GM03348 (cell line): ENCODE measurements at regions not wholly inside any gene's neighbourhood (a gene's known extent, or its start where the extent isn't known, plus 50 kb on each side); places are given as distances from the start of the nearest gene placed in this dataset.
"Not testable (repeated sequence)": the region's sequence is repeated elsewhere in the genome, so short reads cannot be mapped to it uniquely, and the experiment has no call there.

ENCODE experiments used
- DNase-seq: peaks from one replicate; pipeline ENCODE4 v3.0.0; 2012; ENCODE audit warnings: low spot score

DNA sequence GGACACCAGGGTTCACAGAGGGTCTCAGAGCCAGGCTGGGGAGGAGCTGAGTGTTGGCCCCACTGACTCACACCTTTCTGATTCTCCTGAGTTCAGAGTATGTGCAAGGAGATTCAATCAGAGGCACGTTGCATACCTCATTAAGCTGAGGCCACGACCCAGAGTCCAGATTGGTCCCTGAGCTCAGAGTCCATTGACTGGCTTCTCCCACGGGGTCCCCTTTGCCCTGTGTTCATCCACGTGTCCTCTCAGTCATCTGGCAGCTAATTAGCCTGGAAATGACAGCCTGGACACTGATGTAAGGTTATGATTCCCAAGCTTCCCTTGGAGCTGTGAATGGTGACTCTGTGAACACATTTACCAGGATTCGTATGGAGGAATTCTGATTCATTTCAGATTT is 267.2 kb downstream of the SH3BP4 start:
- no peak for DNase-seq

DNA sequence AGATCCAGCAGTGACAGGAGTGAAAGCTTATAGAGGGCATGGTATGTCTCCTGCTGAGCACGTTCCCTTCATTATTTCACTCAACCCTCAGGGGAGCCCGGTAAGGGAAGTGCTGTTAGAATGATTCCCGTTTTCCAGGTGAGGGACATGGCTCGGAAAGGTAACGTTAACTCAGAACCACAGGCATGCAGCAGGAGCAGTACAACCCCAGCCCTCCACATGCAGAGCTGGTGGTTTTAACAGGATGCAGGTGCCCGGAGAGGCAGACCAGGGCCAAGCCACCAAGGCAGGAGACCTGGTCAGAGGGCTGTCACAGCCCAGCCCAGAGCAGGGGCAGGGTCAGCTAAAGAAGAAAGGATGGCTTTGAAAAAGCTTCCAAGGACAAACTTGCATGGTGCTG is 268.5 kb downstream of the SH3BP4 start:
- no peak for DNase-seq

DNA sequence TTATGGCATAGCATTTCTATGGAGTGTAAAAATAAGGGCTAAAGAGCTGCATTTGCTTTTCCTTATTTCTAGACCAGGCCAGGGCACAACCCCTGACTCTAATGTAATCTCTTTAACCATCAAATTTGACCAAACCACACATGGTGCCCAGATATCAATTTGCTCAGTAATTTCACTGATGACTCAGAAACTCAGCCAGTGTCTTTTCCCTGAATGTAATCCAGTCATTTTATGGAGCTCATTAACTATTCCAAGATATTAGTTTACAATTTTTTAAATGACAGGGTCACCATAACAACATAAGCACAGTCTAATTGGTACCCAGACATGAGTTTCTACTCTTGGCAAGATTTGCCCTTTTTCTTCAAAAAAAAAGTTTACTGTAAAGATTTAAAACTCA is 270.8 kb upstream of the AGAP1 start:
- no peak for DNase-seq

DNA sequence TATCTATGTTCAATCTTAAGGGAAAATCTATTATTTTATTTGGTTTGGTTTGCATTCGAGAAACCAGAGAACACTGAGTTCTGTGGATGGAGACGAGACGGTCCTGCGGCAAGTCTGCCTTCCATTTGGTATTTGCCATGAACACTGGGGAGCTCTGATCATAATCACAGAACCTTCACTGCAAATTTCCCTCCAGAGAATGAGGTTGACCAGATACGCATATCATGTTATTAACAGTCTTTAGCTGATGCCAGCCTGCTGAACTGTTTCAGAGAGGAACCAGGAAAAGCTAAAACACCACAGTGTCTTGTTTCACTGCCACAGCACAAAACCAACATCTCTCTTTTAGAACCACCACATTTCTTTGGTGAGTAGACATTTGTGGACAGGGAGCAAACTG is 269.4 kb upstream of the AGAP1 start:
- DNase-seq: no peak

DNA sequence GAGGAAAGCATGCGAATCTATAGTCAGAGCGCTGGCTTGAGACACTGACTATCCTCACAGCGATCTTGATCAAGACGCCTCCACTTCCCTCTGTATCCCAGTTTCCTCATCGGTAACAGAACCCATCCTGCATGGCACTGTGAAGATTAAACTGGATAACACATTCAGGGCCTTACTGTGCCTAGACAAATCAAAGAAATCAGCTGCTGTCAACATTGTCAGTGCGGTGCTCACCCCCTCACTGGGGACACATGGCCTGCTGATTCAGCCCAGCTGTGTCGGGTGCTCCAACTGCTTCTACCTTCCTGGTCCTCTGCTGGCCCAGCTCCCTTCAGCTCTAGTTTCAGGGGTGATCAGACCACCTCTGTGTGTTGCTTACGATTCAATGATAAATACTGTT is 268.6 kb upstream of the AGAP1 start:
- no peak for DNase-seq

DNA sequence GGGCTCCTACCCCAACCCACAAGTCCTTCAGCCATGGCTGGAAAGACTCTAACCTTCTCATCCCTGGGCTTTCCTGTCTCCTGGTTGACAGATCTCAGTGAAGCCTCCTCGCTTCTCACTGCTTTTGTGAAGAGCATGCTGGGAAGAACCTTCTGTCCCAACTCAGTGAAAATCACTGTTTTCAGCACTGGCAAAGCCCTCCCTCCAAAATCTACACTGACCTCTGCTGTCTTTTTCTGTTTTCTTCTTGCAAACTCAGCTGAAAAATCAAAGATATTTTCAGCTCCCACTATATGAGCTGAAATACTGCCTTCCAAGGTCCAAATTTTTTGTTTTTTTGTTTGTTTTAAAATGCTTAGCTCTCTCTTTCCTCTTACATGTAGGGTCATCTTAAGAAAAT is 266.3 kb upstream of the AGAP1 start:
- no peak for DNase-seq

DNA sequence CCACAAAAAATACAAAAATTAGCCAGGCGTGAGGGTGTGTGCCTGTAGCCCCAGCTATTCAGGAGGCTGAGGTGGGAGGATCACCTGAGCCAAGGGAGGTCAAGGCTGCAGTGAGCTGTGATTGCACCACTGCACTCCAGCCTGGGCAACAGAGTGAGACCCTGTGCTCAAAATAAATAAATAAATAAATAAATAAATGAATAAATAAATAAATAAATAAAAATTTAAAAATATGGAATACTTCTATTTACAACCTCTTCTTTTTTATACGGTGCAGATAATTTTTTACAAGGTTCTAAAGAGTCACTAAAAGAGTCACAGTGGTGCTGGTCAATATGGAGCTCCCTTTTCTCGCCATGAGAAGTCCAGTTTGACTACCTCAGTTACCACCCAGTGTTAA is 265.4 kb upstream of the AGAP1 start:
- not testable (repeated sequence) for DNase-seq

DNA sequence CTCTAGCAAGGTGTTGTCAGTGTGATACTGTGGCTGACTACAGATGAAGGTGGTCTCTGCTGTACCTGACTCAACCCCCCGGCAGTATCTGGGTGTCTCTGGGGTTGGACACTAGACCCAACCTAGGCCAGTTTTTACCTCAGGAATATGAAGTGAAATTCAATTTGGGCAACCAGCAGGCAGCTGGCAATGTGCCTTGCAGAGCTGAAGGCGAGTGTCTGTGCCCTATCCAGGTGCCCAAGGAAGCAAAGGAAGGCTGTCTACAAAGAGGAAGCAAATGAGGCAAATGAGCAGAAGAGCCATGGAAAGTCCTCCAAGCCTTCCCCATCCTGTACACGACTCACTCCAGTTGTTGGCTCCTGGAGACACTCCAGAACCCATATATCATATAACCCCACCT is 264.6 kb upstream of the AGAP1 start:
- DNase-seq: no peak

DNA sequence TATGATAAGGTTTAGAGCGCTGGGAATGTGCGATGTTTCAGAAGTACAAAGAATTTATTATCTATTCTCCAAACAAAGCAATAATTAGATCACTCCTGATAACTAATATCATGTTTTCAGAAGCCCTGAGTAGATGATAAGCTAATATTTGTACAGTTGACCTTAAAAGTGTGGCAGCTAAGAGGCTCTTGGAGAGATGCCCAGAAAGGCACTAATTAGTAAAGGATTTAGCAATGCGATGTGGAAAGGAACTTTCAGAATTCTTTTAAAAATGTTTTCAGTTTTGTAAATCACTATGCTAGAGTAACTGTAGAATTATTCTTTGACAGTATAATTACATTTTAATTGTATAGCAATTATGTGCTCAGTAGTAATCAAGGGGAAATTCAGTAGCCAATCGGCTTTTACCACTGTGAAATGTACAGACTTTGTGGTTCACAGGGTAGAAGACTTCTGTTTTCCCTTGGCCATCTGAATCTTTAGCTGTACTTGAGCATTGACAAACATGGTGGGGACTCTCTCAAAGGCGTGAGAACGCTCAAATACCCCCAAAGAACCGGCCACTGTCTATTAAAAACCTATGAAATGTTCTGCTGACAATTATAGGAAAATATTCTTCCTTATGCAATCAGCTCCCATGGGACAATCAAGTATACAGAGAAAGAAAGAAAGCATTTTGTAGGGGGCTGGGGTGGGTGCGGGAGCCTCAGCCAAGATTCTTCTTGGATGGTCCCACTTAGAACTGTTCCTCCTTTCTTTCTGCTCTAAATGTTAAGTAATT is 262.8 kb upstream of the AGAP1 start:
- DNase-seq: peak; percentile 34

DNA sequence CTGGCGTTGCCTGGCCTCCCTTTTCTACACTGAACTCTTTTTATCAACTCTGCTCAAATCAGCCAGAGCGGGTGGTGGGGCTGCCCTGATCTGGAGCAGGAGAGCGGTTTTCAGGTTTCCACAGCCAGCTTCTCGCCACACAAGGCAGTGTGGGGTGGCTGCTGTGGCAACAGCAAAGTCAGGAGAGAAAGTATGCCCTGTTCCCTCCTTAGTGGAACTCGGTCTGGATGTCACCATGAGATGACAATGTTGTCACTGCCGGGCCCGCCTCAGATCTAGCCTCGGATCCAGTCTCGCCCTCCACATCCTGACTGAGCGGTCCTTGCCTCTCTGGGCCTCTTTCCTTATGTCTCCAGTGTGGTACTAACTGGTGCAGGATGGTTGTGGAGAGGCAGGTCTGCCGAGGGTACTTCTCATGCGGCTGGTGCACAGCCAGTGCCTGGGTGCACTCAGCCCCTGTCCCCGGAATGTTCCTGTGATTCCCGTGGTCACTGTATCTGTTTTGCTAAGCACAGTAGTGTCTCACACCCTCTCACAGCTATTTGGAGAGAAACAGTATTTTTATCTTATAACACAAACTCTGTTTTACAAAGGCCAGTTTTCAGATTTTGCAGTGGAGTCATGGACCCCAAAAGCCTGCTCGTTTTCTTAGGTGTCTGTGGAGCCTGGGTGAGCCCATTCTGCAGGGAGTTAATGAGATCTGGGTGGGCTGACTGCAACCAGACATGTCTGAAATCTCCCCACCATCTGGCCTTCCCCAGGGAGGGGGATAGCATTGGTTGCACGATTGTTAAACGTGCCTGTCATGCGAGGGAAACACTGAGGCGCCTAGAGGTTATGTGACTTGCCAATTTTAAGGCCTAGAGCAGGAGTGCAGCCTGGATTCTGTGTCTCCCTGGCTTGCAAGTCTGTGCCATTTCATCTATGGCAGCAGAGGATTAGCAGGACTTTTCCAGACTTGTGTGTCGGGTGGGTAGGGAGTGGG is 261.1 kb upstream of the AGAP1 start:
- no peak for DNase-seq

DNA sequence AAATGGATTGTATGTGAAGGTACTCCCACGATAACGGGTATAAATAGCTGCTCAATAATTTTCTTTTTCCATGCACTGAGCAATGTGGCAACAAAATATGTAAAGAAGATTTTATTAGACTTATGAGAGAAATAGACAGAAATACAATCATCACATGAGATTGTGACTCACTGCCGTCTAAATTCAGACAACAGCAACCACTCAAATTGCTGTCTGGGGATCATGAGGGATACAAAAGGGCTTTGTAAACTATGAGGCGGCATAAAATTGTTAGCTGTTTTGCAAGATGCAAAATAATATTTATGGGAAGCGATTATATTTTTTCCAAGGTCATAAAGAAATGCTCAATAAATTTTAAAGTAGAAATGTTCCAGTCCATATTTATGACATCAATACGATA is 259.1 kb upstream of the AGAP1 start:
- DNase-seq: peak; percentile 65

DNA sequence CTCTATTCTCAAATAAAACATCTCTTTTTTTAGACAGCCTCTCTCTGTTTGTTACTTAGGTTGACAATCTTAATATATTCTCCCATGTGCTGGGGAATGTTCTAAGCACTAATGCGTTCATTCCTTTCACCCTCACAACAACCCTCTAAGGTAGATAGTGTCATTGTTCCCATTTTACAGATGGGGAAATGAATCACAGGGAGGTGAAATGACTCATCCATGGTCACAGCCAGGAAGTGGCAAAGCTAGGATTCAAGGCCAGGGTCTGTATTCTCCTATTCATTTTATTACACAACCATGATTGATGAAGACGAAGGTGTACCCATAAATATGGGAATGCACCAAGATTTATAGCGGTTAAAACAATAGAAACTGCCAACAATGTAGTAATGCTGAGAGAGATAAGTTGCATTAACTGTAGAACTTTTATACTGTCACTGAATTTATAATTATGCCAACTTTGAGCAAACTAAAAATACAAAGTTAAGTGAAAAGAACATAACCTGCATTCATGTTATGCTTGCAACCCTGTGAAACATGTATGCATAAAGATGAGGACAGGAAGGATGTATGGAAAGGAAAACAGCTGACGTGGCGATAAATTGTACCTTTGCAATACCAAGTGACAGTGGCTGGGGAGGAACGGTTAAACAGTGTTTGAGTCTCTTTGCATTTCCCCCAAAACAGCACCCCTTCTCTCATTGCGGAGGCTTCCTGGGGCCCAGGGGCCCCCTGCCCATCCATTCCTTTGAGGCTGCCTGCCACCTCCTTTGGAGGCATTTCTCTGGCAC is 257.7 kb upstream of the AGAP1 start:
- no peak for DNase-seq

DNA sequence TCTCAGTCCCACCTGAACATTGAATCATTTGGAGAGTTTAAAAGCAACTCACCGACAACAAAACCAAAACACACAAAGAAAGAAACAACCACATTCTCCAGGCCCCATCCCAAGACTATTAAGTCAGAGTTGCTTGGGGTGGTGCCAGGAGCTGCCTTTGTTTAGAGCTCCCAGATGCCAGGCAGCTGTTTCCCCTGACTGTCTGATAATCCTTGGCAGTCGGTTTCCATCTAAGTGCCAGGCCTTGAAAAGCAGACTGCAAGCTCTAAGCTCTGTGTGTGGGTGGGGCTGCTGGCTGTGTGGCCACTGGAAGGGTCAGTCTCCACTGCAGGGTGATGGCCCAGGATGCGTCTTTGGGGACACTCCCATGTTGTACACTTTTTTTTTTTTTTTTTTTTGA is 255.3 kb upstream of the AGAP1 start:
- DNase-seq: peak; percentile 78

DNA sequence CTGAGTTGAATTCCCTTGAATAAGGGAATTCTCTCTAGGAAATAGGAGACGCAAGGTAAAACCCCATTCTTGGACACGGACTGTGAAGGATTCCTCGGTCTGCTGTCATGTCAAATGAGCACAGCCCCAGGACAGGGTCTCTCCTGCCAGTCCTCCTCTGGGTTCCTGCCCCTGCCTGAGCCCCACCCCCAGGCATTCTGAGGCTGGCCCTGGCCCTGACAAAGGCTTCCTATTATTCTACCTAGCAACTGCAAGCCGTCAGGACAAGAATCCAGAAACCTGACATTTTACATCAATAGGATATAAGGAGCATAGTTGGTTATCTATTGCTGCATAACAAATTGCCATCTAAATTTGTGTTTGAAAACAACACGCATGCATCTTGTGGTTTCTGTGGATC is 253.3 kb upstream of the AGAP1 start:
- DNase-seq: no peak

DNA sequence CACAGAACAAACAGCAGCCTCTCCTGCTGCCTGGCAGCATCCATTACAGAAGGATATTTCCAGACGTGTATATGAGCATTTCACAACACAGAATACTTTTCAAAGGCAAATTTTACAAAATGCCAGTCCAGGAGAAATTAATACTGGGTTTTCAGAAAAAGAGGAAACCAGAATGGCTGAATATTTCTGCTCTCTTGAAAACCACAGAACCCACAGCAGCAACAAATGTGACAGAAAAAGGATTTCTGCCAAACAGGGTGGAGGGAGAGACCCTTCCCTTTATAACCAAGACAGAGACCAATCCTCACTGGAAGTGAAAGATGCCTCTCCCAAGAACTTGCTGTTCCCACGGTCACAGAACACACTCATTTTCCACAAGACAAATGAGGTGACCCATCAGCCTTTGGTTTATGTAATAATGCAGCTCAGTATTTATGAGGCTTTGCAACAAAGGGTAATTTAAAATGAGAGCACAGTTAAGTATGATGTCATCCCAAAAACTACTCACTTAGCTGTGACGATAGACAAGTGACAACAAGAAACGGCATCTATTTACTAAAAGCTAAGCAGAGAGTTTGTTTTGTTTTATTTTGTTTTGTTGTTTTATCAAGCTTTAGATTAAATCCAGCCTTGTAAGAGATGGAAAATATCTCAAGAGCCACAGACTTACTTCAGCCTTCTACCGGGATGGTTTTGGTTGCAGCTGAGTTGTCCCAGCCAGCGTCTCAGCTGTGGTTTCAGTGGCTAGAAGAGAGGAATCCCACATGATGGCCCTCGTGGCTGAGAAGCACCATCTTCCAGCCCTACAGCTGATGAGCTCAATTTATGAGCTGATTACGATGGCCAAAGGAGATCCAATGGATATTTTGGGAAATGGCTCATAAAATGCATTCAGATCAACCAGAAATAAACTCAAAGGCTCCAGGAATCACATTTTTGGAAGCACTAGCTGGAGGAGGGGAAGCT is 249.3 kb upstream of the AGAP1 start:
- DNase-seq: peak; percentile 75

DNA sequence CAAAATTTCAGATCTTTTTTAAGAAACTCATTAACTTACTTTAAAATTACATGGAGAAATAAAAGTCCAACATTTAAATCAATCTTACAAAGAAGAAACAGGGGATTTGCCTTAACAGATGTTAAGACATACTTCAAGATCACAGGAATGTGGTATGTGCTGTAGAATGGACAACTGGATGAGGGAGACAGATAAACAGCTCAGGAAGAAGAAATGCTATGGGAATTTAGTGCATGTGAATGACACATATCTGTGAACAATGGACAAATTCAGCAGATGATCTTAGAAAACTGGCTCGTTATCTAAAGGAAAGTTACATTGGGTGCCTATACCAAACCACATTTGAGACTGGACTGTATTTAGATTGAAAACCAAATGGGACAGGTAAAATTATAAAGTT is 246.8 kb upstream of the AGAP1 start:
- DNase-seq: no peak

DNA sequence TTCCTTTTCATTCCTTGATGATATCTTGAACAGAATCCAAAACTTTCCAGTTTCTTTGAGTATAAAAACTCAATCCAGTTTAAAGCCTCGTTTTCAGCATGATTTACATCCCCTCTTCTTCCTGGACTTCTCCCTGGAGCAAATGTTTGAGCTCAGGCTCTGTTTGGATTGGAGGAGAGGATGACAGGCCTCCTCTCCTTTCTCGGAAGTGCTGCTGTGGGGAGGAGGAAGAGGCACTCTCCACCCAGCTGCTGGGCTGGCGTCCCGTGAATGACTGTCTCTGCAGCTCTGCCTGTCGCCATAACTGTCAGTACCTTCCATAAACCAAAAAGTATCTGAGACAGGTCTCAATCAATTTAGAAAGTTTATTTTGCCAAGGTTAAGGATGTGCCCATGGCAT is 238.2 kb upstream of the AGAP1 start:
- DNase-seq: peak; percentile 57

DNA sequence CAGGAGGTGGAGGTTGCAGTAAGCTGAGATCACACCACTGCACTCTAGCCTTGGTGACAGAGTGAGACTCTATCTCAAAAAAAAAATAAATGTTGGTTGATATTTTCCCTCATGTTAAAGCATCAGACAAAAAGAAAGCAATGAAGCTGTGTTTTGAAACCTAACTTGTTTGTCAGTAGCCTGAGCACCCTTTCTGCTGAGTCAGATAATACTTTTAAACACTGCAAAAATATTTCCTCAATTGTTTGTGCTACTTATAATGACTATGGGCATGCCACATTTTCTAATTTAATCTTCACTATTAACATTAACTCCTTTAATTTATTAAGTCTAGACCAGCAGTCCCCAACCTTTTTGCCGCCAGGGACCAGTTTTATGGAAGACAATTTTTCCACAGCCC is 236.3 kb upstream of the AGAP1 start:
- no peak for DNase-seq

DNA sequence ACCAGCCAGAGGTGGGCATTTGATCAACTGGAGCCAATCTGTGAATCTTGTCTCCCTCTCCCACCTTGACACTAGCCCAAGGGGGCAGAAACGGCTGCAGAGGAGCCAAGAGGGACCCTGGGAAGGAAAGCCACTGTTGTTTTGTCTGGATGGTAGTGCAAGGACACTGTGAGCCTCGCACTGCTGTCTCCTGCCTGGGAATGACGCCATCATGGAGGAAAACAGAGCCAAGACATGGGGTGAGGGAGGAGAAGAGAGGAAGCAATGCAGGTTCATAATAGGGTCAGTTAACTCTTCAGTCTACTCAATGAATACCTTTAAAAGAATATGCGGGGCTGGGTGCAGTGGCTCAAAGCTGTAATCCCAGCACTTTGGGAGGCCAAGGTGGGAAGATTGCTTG is 231.1 kb upstream of the AGAP1 start:
- no peak for DNase-seq

DNA sequence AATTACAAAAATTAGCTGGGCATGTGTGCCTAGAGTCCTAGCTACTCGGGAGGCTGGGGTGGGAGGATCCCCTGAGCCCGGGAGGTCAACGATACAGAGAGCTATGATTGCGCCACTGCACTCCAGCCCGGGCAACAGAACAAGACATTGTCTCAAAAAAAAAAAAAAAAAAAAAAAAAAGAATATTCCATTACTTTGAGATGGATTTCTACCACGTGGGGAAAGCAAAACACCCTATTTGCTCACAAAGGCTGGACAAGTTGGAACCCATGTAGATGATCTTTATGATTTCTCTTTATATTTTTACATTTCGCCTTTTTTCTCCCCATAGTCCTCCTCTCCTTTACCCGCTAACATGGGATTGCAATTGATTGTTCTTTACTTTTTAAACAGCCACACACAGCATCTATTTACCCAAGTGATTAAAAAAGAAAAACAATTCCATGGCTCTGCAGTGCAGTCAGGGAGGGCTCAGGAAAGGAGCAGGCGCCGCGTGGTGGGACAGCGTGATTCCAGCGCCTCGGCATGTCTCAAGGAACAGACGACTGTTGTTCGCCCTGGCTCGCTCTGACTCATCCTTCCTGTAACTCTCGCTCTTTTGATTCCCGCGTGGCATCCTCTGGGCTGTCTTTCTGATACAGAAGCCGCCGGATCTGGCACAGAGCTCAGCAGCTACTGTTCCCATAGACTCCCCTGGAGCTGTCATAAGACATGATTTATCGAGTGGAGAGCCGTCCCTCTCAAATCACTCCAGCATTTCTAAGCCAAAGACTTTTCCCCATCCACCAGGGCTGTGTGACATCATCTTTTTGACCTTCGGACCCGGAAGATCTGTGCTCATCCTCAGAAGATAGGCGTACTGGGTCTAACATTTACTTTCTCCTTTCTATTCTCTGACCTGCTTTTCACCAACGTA is 230.4 kb upstream of the AGAP1 start:
- peak; percentile 86 for DNase-seq
